PC-9 (cell line): ENCODE measurements at regions not wholly inside any gene's neighbourhood (a gene's known extent, or its start where the extent isn't known, plus 50 kb on each side); places are given as distances from the start of the nearest gene placed in this dataset.

ENCODE experiments used
- EZH2 ChIP-seq: fragments of 200-600 bp; sonication (generic); IDR thresholded peaks from 2 replicates; pipeline ENCODE4 v1.8.0; 2017; ENCODE audit warnings: antibody characterized with exemption, low read depth
- TF ChIP-seq, protein P1 (sequence below): fragments of 200-600 bp; sonication (generic); conservative IDR thresholded peaks from 2 replicates; pipeline ENCODE4 v1.6.1; 2017; ENCODE audit warnings: mixed run types, antibody characterized with exemption, mild to moderate bottlenecking, moderate library complexity

DNA sequence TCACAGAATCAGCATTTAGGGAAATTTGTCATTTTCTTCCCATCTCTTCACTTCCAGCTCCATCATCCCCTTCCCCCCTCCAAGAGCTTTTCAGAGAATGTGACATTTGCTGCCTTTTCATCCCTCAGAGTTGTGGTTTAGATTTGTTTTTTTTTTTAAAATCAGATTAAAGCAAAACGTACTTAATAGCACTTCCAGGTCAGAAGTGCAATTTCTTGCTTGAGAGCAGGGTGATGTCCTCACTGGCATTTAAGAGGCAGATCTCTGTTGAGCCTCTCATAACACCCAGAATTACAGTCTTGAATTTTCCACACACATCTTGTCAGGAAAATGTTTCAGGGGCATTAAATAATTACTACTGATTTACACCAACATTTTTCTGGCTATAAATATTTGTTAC, 236.8 kb upstream of the VLDLR start:
- no peak for TF ChIP-seq EZH2
- TF ChIP-seq, protein P1, sequence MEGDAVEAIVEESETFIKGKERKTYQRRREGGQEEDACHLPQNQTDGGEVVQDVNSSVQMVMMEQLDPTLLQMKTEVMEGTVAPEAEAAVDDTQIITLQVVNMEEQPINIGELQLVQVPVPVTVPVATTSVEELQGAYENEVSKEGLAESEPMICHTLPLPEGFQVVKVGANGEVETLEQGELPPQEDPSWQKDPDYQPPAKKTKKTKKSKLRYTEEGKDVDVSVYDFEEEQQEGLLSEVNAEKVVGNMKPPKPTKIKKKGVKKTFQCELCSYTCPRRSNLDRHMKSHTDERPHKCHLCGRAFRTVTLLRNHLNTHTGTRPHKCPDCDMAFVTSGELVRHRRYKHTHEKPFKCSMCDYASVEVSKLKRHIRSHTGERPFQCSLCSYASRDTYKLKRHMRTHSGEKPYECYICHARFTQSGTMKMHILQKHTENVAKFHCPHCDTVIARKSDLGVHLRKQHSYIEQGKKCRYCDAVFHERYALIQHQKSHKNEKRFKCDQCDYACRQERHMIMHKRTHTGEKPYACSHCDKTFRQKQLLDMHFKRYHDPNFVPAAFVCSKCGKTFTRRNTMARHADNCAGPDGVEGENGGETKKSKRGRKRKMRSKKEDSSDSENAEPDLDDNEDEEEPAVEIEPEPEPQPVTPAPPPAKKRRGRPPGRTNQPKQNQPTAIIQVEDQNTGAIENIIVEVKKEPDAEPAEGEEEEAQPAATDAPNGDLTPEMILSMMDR, result no peak
